GM12891 (cell line): ENCODE measurements at regions not wholly inside any gene's neighbourhood (a gene's known extent, or its start where the extent isn't known, plus 50 kb on each side); places are given as distances from the start of the nearest gene placed in this dataset.

ENCODE experiments used
- POLR2A ChIP-seq: IDR thresholded peaks from 2 replicates; pipeline ENCODE4 v1.6.1; 2011; ENCODE audit warnings: low read depth, low read length, control low read depth
- POLR2AphosphoS5 ChIP-seq: IDR thresholded peaks from 2 replicates; pipeline ENCODE4 v1.6.1; 2011; ENCODE audit warnings: low read depth, low read length, control low read depth
- POU2F2 ChIP-seq: IDR thresholded peaks from 2 replicates; pipeline ENCODE4 v1.6.1; 2011; ENCODE audit warnings: low read depth, mild to moderate bottlenecking, control low read depth, low read length, moderate library complexity
- TAF1 ChIP-seq: IDR thresholded peaks from 2 replicates; pipeline ENCODE4 v1.6.1; 2011; ENCODE audit warnings: low read depth, low read length, control low read depth

GRCh38 chr1:239647964-239648632 is 261.7 kb downstream of the CHRM3 start:
- TF ChIP-seq POLR2A (no peak), POLR2AphosphoS5 (no peak), TAF1 (no peak), POU2F2 (no peak)
